Skeletal muscle tissue (tissue), 3 donors: ENCODE measurements at regions not wholly inside any gene's neighbourhood (a gene's known extent, or its start where the extent isn't known, plus 50 kb on each side); places are given as distances from the start of the nearest gene placed in this dataset.

Source experiments
- H3K27ac ChIP-seq: one replicate; pipeline ENCODE4 v1.7.0; 2013; ENCODE audit warnings: mild to moderate bottlenecking, low read depth, low read length, inconsistent platforms
- H3K27me3 ChIP-seq, 3 donors: one replicate each; pipeline ENCODE4 v1.7.0; 2013; ENCODE audit warnings: low read length in 3 of 3; ENCODE audit not compliant: control insufficient read depth in 3 of 3, insufficient read depth in 3 of 3
- H3K36me3 ChIP-seq, 3 donors: one replicate each; pipeline ENCODE4 v1.7.0; 2013; ENCODE audit warnings: low read length in 3 of 3; ENCODE audit not compliant: control insufficient read depth in 3 of 3, insufficient read depth in 3 of 3
- H3K4me1 ChIP-seq, 3 donors: one replicate each; pipeline ENCODE4 v1.7.0; 2013; ENCODE audit warnings: low read length in 3 of 3, mild to moderate bottlenecking in 3 of 3; ENCODE audit not compliant: control insufficient read depth in 3 of 3, insufficient read depth in 3 of 3
- H3K4me3 ChIP-seq, 3 donors: one replicate each; pipeline ENCODE4 v1.7.0; 2013; ENCODE audit warnings: low read length in 3 of 3
- H3K9ac ChIP-seq, 3 donors: one replicate each; pipeline ENCODE4 v1.7.0; 2013; ENCODE audit warnings: low read length in 3 of 3, mild to moderate bottlenecking in 3 of 3, moderate library complexity in 2 of 3, low read depth in 1 of 3
- H3K9me3 ChIP-seq, 3 donors: one replicate each; pipeline ENCODE4 v1.7.0; 2013; ENCODE audit warnings: low read length in 3 of 3; ENCODE audit not compliant: control insufficient read depth in 3 of 3
- donor health status: Osteomylitis.

DNA sequence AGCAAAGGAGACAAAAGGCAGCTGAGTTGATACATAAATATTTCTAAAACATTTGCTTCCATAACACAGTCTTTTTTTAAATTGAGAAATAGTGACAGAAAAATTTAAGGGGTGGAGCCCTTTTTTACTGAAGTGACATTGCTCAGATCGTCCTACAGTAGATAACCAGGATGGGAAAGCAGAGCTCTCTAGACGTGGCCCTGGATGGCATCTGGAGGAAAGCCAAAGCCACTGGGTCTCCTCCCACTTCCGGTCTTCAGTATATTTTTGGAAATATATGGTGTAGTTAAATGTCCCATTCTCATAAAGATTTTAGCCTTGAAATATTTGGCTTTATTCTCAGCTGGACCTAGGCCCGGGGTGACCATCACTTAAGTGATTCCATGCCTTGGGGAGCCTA is 326.1 kb downstream of the ZNF621 start:
- Histone ChIP-seq H3K9me3 (no peaks in the 10 kb centered on the region), H3K27ac (no peak overlapping the region), H3K4me1 (no peaks in the 10 kb centered on the region), H3K4me3 (no peak overlapping the region), H3K9ac (no peak overlapping the region), H3K27me3 (no peaks in the 10 kb centered on the region), H3K36me3 (no peaks in the 10 kb centered on the region)

DNA sequence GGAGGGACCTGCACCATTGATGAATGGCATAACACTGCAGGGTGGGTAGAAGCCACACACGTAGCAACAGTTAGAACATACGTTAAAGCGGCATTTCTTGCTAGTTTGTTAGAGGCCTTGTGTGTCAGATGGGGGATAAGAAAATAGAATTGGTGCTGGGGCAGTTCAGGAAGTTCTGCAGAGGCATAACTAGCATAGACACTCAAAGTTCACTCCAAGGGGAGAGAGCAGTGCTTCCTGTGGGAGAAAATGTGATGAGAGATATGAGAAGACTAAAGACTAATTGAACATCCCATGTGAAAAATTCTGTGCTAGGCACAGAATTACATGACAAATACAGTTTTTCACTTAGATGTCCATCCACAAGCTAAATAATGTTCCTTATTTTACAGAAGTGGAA is 327.1 kb downstream of the ZNF621 start:
- Histone ChIP-seq H3K27ac (no peak overlapping the region), H3K9ac (no peak overlapping the region), H3K27me3 (no peaks in the 10 kb centered on the region), H3K36me3 (no peaks in the 10 kb centered on the region), H3K9me3 (no peaks in the 10 kb centered on the region), H3K4me3 (no peak overlapping the region), H3K4me1 (no peaks in the 10 kb centered on the region)

DNA sequence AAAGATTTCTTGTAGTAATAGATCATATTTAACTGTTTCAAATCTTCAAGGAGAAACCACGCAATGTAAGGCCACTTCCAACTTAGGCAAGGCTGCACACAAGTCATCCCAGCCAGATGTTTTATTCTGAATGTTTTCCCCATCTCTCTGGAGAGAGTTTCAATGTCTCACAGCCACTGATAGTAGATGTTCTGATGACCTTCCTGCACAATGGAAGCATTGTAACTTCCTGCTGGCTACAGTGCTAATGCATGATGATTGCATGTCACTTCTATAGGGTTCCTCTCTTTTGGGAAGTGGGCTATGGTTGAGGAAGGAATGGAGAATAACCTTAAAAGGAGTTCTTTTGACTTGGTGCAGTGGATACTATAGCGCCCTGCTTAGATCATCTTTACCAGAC is 328.0 kb downstream of the ZNF621 start:
- Histone ChIP-seq H3K4me3 (no peak overlapping the region), H3K9ac (no peak overlapping the region), H3K4me1 (no peaks in the 10 kb centered on the region), H3K36me3 (no peaks in the 10 kb centered on the region), H3K27ac (no peak overlapping the region), H3K27me3 (no peaks in the 10 kb centered on the region), H3K9me3 (no peaks in the 10 kb centered on the region)

- no peaks in the 10 kb centered on the region for H3K36me3 ChIP-seq
- no peak overlapping the region for H3K4me3 ChIP-seq
- no peaks in the 10 kb centered on the region for H3K4me1 ChIP-seq
- no peaks in the 10 kb centered on the region for H3K27me3 ChIP-seq
- H3K9me3 ChIP-seq = no peaks in the 10 kb centered on the region
- H3K27ac ChIP-seq = no peak overlapping the region
- no peak overlapping the region for H3K9ac ChIP-seq
These were observed 328.7 kb downstream of the ZNF621 start for GRCh38 chr3:40853474-40853873.

DNA sequence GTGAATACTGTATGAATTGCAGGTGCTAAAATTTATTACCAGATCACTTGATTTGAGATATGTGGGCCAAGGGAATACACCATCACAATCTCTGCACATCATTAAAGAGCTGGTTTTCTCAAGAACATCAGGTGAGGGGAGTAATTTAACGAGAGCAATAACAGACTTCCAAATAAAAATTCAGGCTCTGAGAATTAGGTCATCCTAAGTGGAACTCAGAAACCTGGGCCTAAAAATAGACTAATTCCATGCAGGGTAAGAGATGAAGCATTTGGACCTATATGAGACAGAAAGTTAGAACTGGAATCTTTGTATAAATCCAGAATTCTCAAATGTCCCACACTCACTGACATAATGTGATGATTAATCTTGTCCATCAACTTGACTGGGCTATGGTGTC is 331.1 kb downstream of the ZNF621 start:
- Histone ChIP-seq H3K36me3 (no peaks in the 10 kb centered on the region), H3K27me3 (no peaks in the 10 kb centered on the region), H3K4me1 (no peaks in the 10 kb centered on the region), H3K27ac (no peak overlapping the region), H3K9me3 (no peaks in the 10 kb centered on the region), H3K4me3 (no peak overlapping the region), H3K9ac (no peak overlapping the region)

DNA sequence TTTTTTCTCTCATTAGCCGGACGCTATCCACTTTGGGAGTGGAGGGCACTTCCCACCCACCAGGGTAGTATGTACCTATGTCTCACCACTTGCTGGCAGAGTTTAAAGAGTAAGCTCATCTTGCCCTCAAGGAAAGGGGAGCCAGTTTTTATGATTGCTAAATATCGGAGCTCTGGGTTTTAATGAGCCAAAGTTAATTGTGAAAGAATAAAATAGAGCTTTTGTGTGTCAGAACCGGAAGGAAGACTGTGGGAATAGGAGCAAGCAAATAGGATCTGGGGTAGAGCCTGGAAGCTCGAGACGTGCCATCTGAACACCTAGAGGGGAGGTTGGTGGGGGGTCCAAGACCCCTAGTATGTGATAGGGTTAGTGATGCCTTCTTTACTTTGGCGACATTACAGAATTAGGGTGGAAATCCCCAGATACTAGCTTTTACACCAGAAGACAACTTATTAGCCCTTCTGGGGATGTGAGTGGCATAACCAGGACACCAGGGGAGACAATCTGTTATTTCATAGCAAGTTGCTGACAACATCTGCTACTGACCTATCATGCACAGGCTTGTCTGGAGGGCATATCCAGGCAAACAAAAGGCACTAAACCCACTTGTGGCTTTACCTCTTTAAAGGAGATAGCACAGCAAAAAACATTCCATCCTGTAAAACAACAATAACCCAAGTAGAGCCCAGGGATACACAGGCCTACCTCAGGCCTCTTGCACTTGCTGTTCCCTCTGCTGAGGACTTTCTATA is 333.8 kb downstream of the ZNF621 start:
- Histone ChIP-seq H3K9ac (no peak overlapping the region), H3K9me3 (no peaks in the 10 kb centered on the region), H3K27me3 (no peaks in the 10 kb centered on the region), H3K4me3 (no peak overlapping the region), H3K36me3 (no peaks in the 10 kb centered on the region), H3K4me1 (no peaks in the 10 kb centered on the region), H3K27ac (no peak overlapping the region)

GRCh38 chr3:40862946-40863345 is 336.4 kb upstream of the CTNNB1 start:
- Histone ChIP-seq H3K4me3 (no peak overlapping the region), H3K27ac (no peak overlapping the region), H3K9ac (no peak overlapping the region), H3K27me3 (no peaks in the 10 kb centered on the region), H3K9me3 (no peaks in the 10 kb centered on the region), H3K4me1 (no peaks in the 10 kb centered on the region), H3K36me3 (no peaks in the 10 kb centered on the region)

- no peaks in the 10 kb centered on the region for H3K27me3 ChIP-seq
- H3K36me3 ChIP-seq = no peaks in the 10 kb centered on the region
- no peak overlapping the region for H3K9ac ChIP-seq
- H3K9me3 ChIP-seq = no peaks in the 10 kb centered on the region
- H3K4me3 ChIP-seq = no peak overlapping the region
- H3K27ac ChIP-seq = no peak overlapping the region
- no peaks in the 10 kb centered on the region for H3K4me1 ChIP-seq
These were observed 335.0 kb upstream of the CTNNB1 start for GRCh38 chr3:40864146-40864782.

DNA sequence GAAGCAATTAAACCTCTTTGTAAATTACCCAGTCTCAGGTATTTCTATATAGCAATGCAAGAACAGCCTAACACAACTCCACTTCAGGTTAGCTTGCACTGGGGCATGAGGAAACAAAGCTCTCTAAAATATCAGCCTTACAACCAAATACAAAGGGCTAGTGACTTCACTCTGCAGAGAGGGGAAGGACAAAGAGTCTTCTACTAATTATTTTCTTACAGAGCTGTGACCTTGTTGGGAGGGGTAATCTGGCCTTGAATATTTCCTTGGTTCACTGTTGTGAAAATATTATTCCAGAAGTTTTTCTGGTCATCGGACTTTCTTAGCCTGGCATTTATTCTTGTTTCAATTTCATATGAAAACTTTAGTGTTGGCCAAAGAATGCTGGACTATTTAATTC is 334.4 kb upstream of the CTNNB1 start:
- H3K36me3 ChIP-seq = no peaks in the 10 kb centered on the region
- no peaks in the 10 kb centered on the region for H3K4me1 ChIP-seq
- no peaks in the 10 kb centered on the region for H3K9me3 ChIP-seq
- no peak overlapping the region for H3K27ac ChIP-seq
- no peaks in the 10 kb centered on the region for H3K27me3 ChIP-seq
- H3K4me3 ChIP-seq = no peak overlapping the region
- no peak overlapping the region for H3K9ac ChIP-seq

GRCh38 chr3:40867797-40868196 is 331.5 kb upstream of the CTNNB1 start:
- no peaks in the 10 kb centered on the region for H3K36me3 ChIP-seq
- no peaks in the 10 kb centered on the region for H3K4me1 ChIP-seq
- no peak overlapping the region for H3K9ac ChIP-seq
- H3K9me3 ChIP-seq = no peaks in the 10 kb centered on the region
- no peak overlapping the region for H3K4me3 ChIP-seq
- no peak overlapping the region for H3K27ac ChIP-seq
- no peaks in the 10 kb centered on the region for H3K27me3 ChIP-seq
